GM18951 (cell line): ENCODE measurements at regions not wholly inside any gene's neighbourhood (a gene's known extent, or its start where the extent isn't known, plus 50 kb on each side); places are given as distances from the start of the nearest gene placed in this dataset.

Experiments used
- POLR2A ChIP-seq: IDR thresholded peaks from 4 replicates; pipeline ENCODE4 v1.6.1; 2011; ENCODE audit warnings: mild to moderate bottlenecking; ENCODE audit not compliant: insufficient read length, insufficient read depth; ENCODE audit errors: extremely low read depth
- in situ Hi-C: fragments of 300-500 bp; cut with MboI; formaldehyde crosslinking; loops from one replicate; pipeline ENCODE4 v1.12.0; 2022; ENCODE audit warnings: low sequenced_read_pairs, mixed read lengths, inconsistent platforms; ENCODE audit not compliant: unreplicated experiment

DNA sequence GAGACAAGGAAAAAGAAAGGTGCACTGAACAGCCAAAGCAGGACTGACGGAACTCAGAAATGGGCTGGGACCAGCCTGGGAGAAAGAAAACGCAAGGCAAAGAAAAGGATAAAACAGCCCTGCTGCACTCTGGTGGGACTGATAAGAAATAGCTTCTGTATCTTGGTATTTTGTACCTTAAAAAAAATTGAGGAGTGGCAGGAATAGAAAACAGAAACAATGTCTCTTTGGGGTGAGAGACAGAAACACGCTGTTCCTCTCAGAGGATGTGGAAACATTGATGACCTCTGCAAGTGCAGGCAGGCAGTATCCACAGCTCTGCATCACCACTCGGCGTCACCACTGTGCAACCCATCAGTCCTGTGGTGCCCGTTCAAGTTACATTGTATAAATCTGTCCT is 152.5 kb upstream of the SPRY1 start:
- in situ Hi-C loops = no loop called here
- no peak for TF ChIP-seq POLR2A

DNA sequence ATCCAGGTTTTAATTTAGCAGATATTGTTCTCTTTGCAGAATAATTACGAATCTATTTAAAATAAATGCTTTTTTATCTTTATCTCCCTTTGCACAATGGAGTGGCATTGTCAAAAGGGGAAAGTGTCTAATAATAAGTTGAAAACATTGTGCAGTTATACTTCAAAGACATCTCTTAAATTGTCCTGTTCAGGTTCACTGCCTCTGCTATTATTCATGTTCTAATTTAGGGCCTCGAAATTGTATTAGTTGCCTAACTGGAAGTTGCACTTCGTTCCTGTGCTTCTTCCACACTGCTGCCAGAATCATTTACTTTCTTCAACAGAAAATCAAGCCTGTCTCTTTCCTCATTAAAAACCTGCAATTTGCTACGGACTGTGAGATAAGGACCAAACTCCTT is 150.5 kb upstream of the SPRY1 start:
- TF ChIP-seq POLR2A = no peak
- in situ Hi-C loops = no loop called here

DNA sequence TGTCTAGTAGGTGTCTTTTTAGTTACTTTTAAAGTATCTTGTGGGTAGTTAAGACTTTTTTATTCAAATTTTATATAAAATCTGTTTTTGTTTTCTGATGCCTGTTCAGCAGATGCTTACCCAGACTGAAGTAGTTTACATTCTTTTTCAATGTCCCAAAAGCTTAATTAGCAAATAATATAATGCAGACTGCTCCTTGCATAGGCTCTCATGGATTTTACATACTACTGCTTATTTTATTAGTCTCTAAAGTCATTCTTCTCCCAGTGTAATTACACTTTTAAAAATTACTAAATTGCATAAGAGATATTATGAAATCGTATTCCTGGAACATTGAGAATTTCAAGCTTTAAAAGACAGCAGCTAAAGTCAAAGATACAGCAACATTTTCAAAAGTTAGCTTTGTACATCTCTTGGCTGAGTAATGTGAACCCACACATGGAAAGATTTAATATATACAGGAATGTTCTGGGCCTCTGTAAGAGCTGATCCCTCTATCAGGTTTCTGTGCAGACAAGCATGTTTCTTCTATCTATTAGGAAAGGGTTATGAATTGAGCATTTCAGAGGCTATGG is 148.4 kb upstream of the SPRY1 start:
- TF ChIP-seq POLR2A = no peak
- in situ Hi-C loops = no loop called here

DNA sequence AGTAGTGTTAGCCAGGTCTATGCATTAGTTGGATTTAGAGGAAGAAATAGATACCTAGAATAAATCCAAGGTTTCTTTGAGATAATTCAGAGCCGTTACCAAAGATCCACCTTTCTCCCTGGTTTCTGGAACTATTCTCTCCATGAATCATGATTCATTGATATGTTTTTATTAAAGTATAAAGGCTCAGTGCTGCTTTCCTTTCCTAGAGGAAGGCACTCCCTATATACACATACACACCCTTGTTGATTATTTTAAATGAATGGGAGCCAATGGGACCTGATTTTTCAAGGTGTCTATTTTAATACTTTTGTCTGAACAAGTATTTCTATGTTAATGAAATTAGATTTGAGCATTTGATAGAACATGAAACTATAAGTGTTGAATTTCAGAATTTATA is 146.8 kb upstream of the SPRY1 start:
- in situ Hi-C loops = no loop called here
- TF ChIP-seq POLR2A = no peak

DNA sequence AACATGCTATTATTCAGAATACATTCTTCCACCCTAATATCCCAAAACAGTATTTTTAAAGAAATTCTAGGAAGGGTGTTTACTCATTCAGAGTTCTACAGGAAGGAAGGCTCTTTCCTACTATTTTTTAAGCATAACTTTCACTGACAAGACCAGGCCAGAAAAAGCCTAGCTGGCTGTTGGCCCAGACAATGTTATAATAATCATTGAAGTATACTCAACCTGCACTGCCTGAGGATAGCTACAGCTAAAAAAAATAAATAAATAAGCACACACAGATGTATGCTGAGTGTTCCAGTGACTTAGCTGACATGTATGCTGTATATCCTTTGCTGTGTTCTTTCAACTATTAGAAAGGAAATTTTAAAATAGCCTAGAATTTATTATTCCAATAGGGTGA is 145.8 kb upstream of the SPRY1 start:
- TF ChIP-seq POLR2A = no peak
- in situ Hi-C loops = no loop called here

DNA sequence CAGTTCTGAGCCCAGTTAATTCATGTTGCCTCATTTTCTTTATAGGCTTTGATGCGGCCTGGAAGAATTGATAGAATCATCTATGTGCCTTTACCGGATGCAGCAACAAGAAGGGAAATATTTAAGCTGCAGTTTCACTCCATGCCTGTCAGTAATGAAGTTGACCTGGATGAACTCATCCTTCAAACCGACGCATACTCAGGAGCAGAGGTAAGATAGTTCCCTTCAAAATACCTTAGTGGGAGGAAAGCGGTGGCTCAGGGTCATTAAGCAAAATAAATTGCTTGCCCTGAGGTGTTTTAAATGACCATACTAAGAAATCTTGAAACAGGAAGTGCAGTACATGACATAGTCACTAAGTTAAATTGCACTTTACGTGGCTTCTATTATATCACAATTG is 140.6 kb upstream of the SPRY1 start:
- TF ChIP-seq POLR2A = no peak
- in situ Hi-C loops = no loop called here

DNA sequence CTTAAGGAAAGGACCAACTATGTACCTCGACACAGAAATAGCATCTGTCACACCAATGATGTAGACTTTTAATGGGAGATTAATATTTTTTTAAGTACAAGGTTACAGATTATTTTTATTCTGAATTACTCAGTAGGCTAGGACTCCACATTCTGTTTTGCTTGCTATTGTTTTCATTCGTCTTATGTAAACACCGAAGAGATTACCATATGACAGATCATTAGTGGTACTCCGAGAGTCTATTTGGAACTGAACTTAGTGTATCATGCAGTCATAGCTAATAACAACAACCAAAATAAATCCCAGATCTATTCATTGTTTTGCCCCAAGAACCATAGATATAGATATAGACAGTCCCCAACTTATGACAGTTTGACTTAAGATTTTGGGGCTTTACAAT is 139.7 kb upstream of the SPRY1 start:
- in situ Hi-C loops = no loop called here
- no peak for TF ChIP-seq POLR2A

DNA sequence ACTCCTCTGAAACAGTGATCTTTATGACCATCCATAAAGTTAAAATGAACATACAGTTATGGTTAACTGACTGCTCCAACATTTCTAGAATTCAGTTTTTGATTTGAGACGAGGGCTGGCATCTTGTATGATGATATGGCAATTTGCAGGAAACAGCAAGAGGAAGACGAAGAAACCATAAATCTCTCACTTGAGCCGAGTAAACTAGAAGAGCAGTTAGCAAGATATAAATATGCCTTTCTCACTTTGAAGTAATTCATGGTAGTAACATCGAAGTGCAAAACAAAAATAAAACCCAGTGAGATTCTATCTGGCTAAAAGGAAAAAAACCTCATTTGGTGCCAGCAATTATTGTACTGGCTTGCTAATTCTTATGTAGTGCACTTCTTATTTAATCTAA is 139.0 kb upstream of the SPRY1 start:
- in situ Hi-C loops = no loop called here
- no peak for TF ChIP-seq POLR2A

DNA sequence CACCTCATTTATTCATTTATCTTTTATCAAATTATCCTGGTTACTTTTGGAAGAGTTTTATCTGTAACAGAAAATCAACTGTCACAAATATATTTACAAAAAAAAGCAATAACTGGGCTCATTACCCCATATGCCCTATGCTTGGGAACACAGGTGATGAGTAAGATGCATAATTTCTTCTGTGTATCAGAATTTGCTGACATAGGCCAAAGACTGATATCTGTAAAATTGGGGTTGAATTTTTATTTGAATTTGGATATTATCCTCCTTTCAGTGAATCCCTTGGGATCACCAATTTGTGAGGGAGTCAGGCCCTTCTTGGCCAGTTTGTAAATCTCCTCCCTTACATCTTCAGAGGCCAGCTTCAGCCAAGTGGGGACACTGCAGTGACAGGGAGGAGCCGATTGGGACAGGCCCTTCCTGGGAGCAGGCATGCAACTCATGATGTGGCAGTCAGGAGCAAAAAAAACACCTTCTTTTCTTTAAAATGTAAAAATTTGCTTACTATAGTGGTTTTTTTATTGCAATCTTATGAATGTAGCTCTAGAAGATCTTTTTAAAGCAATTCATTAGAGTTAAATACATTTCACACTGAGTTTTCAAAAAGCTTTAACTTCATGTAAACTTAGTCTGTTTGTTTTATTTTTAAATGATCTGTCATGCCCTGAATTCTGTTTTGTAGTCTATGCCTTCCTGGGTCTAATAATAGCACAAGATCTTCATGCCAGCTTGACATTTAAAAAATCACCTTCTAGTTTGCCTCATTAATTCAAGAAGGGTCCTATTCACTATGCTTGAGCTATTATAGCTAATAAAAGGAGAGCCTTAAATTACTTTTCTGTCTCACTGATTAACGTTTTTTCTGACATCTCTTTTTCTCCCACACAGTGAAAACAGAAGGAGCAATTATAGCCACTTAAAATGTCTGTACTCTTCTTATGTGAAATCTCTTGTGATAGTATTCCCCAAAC is 136.6 kb upstream of the SPRY1 start:
- TF ChIP-seq POLR2A = no peak
- in situ Hi-C loops = no loop called here

DNA sequence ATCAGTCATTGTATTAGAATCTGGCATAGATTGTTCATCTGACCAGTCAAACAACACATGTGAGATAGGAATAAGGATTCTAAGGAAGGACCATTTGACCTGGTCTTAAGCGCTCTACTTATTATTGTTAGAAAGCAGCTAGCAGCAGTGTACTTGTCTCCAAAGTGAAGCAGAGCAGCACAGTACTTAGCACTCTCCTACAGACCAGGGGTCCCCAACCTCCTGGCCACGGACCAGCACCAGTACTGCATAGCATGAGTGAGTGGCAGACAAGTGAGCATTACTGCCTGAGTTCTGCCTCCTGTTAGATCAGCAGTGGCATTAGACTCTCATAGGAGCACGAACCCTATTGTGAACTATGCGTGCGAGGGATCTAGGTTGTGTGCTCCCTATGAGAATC is 135.9 kb upstream of the SPRY1 start:
- TF ChIP-seq POLR2A = no peak
- in situ Hi-C loops = no loop called here

DNA sequence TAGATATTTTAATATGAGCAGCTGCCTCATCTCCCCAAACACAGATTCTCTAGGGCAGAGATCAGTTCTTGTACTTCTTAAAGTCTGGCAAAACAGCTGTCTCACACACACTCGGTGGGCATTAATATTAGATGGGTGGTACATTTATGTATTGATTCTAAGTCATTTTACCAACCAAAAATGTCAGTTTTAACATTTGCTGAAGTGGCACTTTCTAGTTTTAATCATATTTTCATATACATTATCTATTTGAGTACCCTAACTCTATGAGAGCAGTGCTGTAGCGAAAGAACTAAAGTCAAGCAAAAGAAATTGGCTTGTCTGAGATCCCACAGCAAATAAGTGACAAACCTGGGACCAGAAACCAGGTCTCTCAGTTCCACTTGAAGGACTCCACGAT is 134.5 kb upstream of the SPRY1 start:
- TF ChIP-seq POLR2A = no peak
- in situ Hi-C loops = no loop called here

DNA sequence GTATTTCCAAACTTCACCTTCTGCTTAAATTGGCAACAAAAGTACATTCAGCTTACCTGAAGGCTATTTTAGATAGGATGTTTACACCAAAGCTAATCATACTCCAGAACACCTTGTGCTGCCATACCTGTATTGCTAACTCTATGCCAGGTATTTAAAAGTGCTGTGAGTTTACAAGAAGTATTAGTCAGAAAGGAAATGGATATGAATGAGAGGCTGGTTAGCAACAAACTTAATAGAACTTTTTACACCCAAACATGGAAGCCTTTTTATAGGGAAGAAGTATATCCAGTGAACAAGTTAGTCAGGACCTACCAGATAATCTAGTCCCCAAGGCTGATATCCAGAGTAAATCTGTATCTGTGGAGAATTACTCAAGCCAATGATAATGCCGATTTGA is 131.2 kb upstream of the SPRY1 start:
- in situ Hi-C loops = no loop called here
- TF ChIP-seq POLR2A = no peak

DNA sequence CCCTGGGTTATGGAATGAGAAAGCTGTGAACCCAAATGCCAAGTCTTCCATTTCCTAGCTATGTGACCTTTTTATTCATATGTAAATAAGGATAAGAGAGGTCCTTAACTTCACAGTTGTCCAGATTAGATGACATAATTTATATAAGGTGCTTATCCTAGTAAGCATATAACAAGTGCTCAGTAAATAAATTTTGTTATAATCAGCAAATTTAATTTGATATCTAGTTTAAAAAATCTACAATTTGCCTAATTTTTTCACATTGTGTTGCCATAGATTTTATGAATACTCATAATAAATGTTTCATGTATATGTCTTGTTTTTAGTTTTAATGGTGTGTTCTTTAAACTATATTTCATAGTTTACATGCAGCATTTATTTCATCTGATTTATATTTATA is 130.4 kb upstream of the SPRY1 start:
- TF ChIP-seq POLR2A = no peak
- in situ Hi-C loops = no loop called here

DNA sequence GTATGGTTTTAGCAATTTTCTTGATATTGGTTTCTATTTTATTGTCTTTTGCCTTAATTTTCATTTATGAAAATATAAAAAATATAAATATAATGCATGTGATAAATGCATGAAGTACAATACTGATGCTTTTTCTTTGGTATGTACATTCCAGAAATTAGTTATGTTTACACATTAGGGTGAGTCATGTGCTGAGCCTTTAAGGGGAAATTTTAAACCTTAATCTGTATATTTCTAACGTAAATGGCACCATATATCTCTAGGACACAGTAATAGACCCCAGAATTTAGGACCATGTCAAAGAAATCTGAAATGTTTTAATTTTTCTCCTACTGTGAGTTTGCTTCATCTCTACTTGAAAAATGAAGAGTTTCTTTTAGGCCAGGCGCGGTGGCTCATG is 117.8 kb upstream of the SPRY1 start:
- in situ Hi-C loops = no loop called here
- no peak for TF ChIP-seq POLR2A
